ENCODE measurements at regions not wholly inside any gene's neighbourhood (a gene's known extent, or its start where the extent isn't known, plus 50 kb on each side); places are given as distances from the start of the nearest gene placed in this dataset.
A peak's percentile ranks its signal among the peaks of the same experiment; 100 is the strongest.

GRCh38 chr9:30799527-30800101 lies 1584.8 kb upstream of the ACO1 start:
- Histone ChIP-seq H3K36me3 (no peaks in the 10 kb centered on the region), H3K4me1 (no peaks in the 10 kb centered on the region), H3K27ac (no peak overlapping the region), H3K4me3 (no peak overlapping the region), H3K9me3 (peaks cover 0 to 4% (median 0%) of the 10 kb centered on the region in 12 donors), H3K27me3 (no peaks in the 10 kb centered on the region)
- ATAC-seq: no peak
- no peak for TF ChIP-seq POLR2A (IDR thresholded peaks at IDR 0.05)
- TF ChIP-seq CTCF (IDR thresholded peaks at IDR 0.05): no peak
- WGBS, 4 donors: 86 to 94% (median 92%) methylated on average over 21 of the region's 21 CpGs
- DNase-seq: peak in 1 of 5 donors; percentile 25
- intact Hi-C loops (cut with DNase I): no loop called here

- Histone ChIP-seq H3K27me3 (no peaks in the 10 kb centered on the region), H3K4me1 (no peaks in the 10 kb centered on the region), H3K27ac (no peak overlapping the region), H3K4me3 (no peak overlapping the region), H3K36me3 (no peaks in the 10 kb centered on the region), H3K9me3 (peaks cover 0 to 4% (median 0%) of the 10 kb centered on the region in 12 donors)
- ATAC-seq (no peak), DNase-seq (peak in 1 of 5 donors; percentile 40)
- intact Hi-C loops (cut with DNase I): no loop called here
- WGBS, 4 donors: 84 to 89% (median 87%) methylated on average over 14 of the region's 14 CpGs
- no peak for TF ChIP-seq CTCF (IDR thresholded peaks at IDR 0.05)
- TF ChIP-seq POLR2A (IDR thresholded peaks at IDR 0.05): no peak
Measured at GRCh38 chr9:30800421-30800820, 1584.0 kb upstream of the ACO1 start.

- no peaks in the 10 kb centered on the region for H3K27me3 ChIP-seq
- H3K9me3 ChIP-seq: no peaks in the 10 kb centered on the region
- DNase-seq: no peak
- WGBS, 4 donors: 47 to 55% (median 50%) methylated on average over 1 of the region's 1 CpG
- no peak overlapping the region for H3K4me3 ChIP-seq
- no peak overlapping the region for H3K27ac ChIP-seq
- no peak for TF ChIP-seq CTCF (IDR thresholded peaks at IDR 0.05)
- no peak for TF ChIP-seq POLR2A (IDR thresholded peaks at IDR 0.05)
- H3K4me1 ChIP-seq: no peaks in the 10 kb centered on the region
- H3K36me3 ChIP-seq: no peaks in the 10 kb centered on the region
- ATAC-seq: no peak
- intact Hi-C loops (cut with DNase I): no loop called here
Measured at GRCh38 chr9:30812821-30813220, 1571.6 kb upstream of the ACO1 start.

GRCh38 chr9:30815585-30815984 lies 1568.9 kb upstream of the ACO1 start:
- 12 to 21% (median 14%) methylated on average over 2 of the region's 2 CpGs for WGBS, 4 donors
- Histone ChIP-seq H3K9me3 (no peaks in the 10 kb centered on the region), H3K4me1 (no peaks in the 10 kb centered on the region), H3K27ac (no peak overlapping the region), H3K27me3 (no peaks in the 10 kb centered on the region), H3K4me3 (no peak overlapping the region), H3K36me3 (no peaks in the 10 kb centered on the region)
- no peak for DNase-seq
- TF ChIP-seq POLR2A (IDR thresholded peaks at IDR 0.05) (no peak), CTCF (IDR thresholded peaks at IDR 0.05) (no peak)
- ATAC-seq: no peak
- intact Hi-C loops (cut with DNase I): no loop called here
